IMR-90 (cell line): ENCODE measurements at regions not wholly inside any gene's neighbourhood (a gene's known extent, or its start where the extent isn't known, plus 50 kb on each side); places are given as distances from the start of the nearest gene placed in this dataset.

Experiments used
- BHLHE40 ChIP-seq: fragments of 150-350 bp; IDR thresholded peaks from 2 replicates; pipeline ENCODE4 v1.6.1; 2016; ENCODE audit warnings: mild to moderate bottlenecking, low read depth, low read length
- CEBPB ChIP-seq: IDR thresholded peaks from 2 replicates; pipeline ENCODE4 v1.6.1; 2012; ENCODE audit warnings: low read depth, low read length, improper control_type of control experiment
- FOS ChIP-seq: fragments of 150-350 bp; IDR thresholded peaks from 2 replicates; pipeline ENCODE4 v1.6.1; 2016; ENCODE audit warnings: low read depth, low read length
- MAFK ChIP-seq: IDR thresholded peaks from 2 replicates; pipeline ENCODE4 v1.6.1; 2012; ENCODE audit warnings: low read depth, low read length, improper control_type of control experiment
- MXI1 ChIP-seq: IDR thresholded peaks from 2 replicates; pipeline ENCODE4 v1.6.1; 2012; ENCODE audit warnings: low read depth, mild to moderate bottlenecking, low read length, moderate library complexity, borderline replicate concordance
- NFE2L2 ChIP-seq: fragments of 150-350 bp; IDR thresholded peaks from 2 replicates; pipeline ENCODE4 v1.6.1; 2016; ENCODE audit warnings: low read depth, mild to moderate bottlenecking, low read length
- POLR2A ChIP-seq: IDR thresholded peaks from 2 replicates; pipeline ENCODE4 v1.6.1; 2012; ENCODE audit warnings: mild to moderate bottlenecking, low read depth, low read length
- RAD21 ChIP-seq: IDR thresholded peaks from 2 replicates; pipeline ENCODE4 v1.6.1; 2012; ENCODE audit warnings: low read length, improper control_type of control experiment
- RFX5 ChIP-seq: IDR thresholded peaks from 2 replicates; pipeline ENCODE4 v1.8.0; 2012; ENCODE audit warnings: low read depth, mild to moderate bottlenecking, low read length, moderate library complexity
- SMC3 ChIP-seq: fragments of 150-350 bp; IDR thresholded peaks from 2 replicates; pipeline ENCODE4 v1.6.1; 2016; ENCODE audit warnings: low read depth, mild to moderate bottlenecking, antibody characterized with exemption, low read length, moderate library complexity
- TF ChIP-seq, protein P1 (sequence below): conservative IDR thresholded peaks from 2 replicates; pipeline ENCODE4 v1.5.1; 2012; ENCODE audit warnings: mild to moderate bottlenecking, low read depth, low read length, improper control_type of control experiment
- TF ChIP-seq, protein P2 (sequence below): fragments of 150-350 bp; IDR thresholded peaks from 2 replicates; pipeline ENCODE4 v1.6.1; 2017; ENCODE audit warnings: mild to moderate bottlenecking, antibody characterized with exemption, low read length, low read depth

DNA sequence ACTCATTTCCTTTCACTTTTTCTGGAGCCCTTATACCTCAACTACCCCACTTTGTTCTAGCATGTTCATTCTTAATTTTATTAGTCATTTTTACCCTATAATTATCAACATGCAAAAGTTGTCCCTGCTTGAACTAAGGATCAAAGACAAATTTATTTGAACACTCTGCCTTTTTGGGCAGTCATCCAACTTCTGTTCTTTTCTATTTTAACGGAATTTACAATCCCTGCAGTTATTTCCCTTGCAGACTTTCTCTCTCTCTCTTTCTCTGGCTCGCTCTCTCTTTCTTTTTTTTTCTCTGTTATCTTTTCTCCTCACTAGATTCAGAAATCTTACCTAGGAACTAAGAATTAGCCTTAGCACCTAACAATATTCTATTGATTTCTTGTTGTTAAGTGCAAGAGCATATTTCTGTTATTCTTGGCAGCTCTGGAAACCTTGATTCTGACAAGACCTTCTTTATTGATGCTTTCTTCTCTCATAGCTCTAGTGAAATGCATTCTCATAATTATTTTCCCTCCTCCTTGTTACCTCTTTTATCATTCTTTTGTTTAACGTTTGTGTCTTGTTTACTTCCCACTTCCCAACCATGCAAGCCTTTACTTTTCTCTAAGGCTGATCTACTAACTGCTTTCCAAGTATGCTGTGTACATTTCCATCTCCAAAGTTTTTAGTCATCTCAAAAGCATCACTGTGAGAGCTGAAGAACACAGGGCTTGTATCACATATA, 951.6 kb downstream of the DIPK2A start:
- TF ChIP-seq, protein P1, sequence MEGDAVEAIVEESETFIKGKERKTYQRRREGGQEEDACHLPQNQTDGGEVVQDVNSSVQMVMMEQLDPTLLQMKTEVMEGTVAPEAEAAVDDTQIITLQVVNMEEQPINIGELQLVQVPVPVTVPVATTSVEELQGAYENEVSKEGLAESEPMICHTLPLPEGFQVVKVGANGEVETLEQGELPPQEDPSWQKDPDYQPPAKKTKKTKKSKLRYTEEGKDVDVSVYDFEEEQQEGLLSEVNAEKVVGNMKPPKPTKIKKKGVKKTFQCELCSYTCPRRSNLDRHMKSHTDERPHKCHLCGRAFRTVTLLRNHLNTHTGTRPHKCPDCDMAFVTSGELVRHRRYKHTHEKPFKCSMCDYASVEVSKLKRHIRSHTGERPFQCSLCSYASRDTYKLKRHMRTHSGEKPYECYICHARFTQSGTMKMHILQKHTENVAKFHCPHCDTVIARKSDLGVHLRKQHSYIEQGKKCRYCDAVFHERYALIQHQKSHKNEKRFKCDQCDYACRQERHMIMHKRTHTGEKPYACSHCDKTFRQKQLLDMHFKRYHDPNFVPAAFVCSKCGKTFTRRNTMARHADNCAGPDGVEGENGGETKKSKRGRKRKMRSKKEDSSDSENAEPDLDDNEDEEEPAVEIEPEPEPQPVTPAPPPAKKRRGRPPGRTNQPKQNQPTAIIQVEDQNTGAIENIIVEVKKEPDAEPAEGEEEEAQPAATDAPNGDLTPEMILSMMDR = no peak
- TF ChIP-seq RFX5 = no peak
- no peak for TF ChIP-seq CEBPB
- no peak for TF ChIP-seq SMC3
- no peak for TF ChIP-seq BHLHE40
- TF ChIP-seq POLR2A = no peak
- TF ChIP-seq MXI1 = no peak
- no peak for TF ChIP-seq RAD21
- TF ChIP-seq, protein P2, sequence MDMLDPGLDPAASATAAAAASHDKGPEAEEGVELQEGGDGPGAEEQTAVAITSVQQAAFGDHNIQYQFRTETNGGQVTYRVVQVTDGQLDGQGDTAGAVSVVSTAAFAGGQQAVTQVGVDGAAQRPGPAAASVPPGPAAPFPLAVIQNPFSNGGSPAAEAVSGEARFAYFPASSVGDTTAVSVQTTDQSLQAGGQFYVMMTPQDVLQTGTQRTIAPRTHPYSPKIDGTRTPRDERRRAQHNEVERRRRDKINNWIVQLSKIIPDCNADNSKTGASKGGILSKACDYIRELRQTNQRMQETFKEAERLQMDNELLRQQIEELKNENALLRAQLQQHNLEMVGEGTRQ = no peak
- TF ChIP-seq MAFK = no peak
- TF ChIP-seq FOS = no peak
- TF ChIP-seq NFE2L2 = no peak
